GM11168 (cell line): ENCODE measurements at regions not wholly inside any gene's neighbourhood (a gene's known extent, or its start where the extent isn't known, plus 50 kb on each side); places are given as distances from the start of the nearest gene placed in this dataset.

Experiments
- in situ Hi-C: fragments of 300-500 bp; cut with MboI; formaldehyde crosslinking; loops from one replicate; pipeline ENCODE4 v1.12.0; 2022; ENCODE audit warnings: low sequenced_read_pairs; ENCODE audit not compliant: unreplicated experiment

- in situ Hi-C loops = no loop called here
Measured at GRCh38 chr14:97025722-97026121, 228.5 kb downstream of the VRK1 start.

- in situ Hi-C loops = no loop called here
Measured at GRCh38 chr14:97027256-97027999, 230.2 kb downstream of the VRK1 start.

GRCh38 chr14:97028382-97028781 is 231.2 kb downstream of the VRK1 start:
- in situ Hi-C loops = no loop called here

GRCh38 chr14:97029800-97030199 is 232.6 kb downstream of the VRK1 start:
- in situ Hi-C loops = no loop called here

GRCh38 chr14:97031530-97031929 is 234.3 kb downstream of the VRK1 start:
- in situ Hi-C loops = no loop called here

- in situ Hi-C loops = no loop called here
Measured at GRCh38 chr14:97033556-97034081, 236.4 kb downstream of the VRK1 start.

- in situ Hi-C loops = no loop called here
Measured at GRCh38 chr14:97036086-97036852, 239.1 kb downstream of the VRK1 start.

GRCh38 chr14:97039717-97040363 is 242.7 kb downstream of the VRK1 start:
- in situ Hi-C loops = no loop called here

- in situ Hi-C loops = no loop called here
Measured at GRCh38 chr14:97046967-97047366, 249.8 kb downstream of the VRK1 start.

- in situ Hi-C loops = no loop called here
Measured at GRCh38 chr14:97052001-97052400, 254.8 kb downstream of the VRK1 start.

- in situ Hi-C loops = no loop called here
Measured at GRCh38 chr14:97053941-97054340, 256.8 kb downstream of the VRK1 start.

- in situ Hi-C loops = no loop called here
Measured at GRCh38 chr14:97055355-97055754, 258.2 kb downstream of the VRK1 start.

GRCh38 chr14:97056086-97056485 is 258.9 kb downstream of the VRK1 start:
- in situ Hi-C loops = no loop called here

GRCh38 chr14:97057238-97058073 is 260.3 kb downstream of the VRK1 start:
- in situ Hi-C loops = no loop called here

GRCh38 chr14:97058074-97058467 is 260.9 kb downstream of the VRK1 start:
- in situ Hi-C loops = no loop called here

- in situ Hi-C loops = no loop called here
Measured at GRCh38 chr14:97058589-97058988, 261.4 kb downstream of the VRK1 start.

GRCh38 chr14:97061198-97061597 is 264.0 kb downstream of the VRK1 start:
- in situ Hi-C loops = no loop called here

- in situ Hi-C loops = no loop called here
Measured at GRCh38 chr14:97061714-97062113, 264.5 kb downstream of the VRK1 start.

- in situ Hi-C loops = no loop called here
Measured at GRCh38 chr14:97065305-97066067, 268.3 kb downstream of the VRK1 start.
